ENCODE measurements at regions not wholly inside any gene's neighbourhood (a gene's known extent, or its start where the extent isn't known, plus 50 kb on each side); places are given as distances from the start of the nearest gene placed in this dataset.
"Not testable (repeated sequence)": the region's sequence is repeated elsewhere in the genome, so short reads cannot be mapped to it uniquely, and the experiment has no call there.

DNA sequence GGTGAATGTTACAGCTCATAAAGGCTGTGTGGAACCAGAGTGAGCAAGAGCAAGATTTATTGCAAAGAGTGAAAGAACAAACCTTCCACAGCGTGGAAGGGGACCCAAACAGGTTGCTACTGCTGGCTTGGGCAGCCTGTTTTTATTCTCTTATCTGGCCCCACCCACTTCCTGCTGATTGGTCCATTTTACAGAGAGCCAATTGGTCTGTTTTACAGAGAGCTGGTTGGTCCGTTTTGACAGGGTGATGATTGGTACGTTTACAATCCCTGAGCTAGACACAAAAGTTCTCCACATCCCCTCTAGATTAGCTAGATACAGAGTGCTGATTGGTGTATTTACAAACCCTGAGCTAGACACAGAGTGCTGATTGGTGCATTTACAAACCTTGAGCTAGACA is 74.4 kb upstream of the TBC1D5 start:
- in situ Hi-C loops (cut with HindIII; ENCODE audit: low sequenced_read_pairs), result not testable (repeated sequence)

GRCh38 chr3:17812328-17812727 is 69.9 kb upstream of the TBC1D5 start:
- in situ Hi-C loops (cut with HindIII; ENCODE audit: low sequenced_read_pairs), result not testable (repeated sequence)

- in situ Hi-C loops (cut with HindIII; ENCODE audit: low sequenced_read_pairs), result no loop called here
These were observed 69.2 kb upstream of the TBC1D5 start for GRCh38 chr3:17811646-17812045.

- in situ Hi-C loops (cut with HindIII; ENCODE audit: low sequenced_read_pairs), result no loop called here
These were observed 68.3 kb upstream of the TBC1D5 start for GRCh38 chr3:17810759-17811158.

DNA sequence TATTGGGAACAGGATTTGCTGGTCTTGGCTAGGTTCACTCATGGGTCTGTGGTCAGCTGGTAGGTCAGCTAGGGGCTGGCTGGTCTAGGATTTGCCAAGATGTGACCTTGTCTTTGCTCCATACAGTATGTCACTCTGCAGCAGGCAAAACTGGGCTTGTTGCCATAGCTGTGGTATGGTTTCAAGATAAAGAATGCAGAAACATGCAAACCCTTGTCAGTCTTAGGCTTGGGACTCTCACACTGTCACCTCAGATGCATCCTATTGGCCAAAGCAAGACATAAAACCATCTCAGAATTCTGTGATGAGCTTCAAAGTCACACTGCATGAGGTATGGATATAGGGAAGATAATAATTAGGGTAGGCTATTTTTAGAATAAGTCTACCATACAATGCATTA is 66.6 kb upstream of the TBC1D5 start:
- in situ Hi-C loops (cut with HindIII; ENCODE audit: low sequenced_read_pairs), result no loop called here

- in situ Hi-C loops (cut with HindIII; ENCODE audit: low sequenced_read_pairs), result no loop called here
These were observed 64.4 kb upstream of the TBC1D5 start for GRCh38 chr3:17806876-17807275.

DNA sequence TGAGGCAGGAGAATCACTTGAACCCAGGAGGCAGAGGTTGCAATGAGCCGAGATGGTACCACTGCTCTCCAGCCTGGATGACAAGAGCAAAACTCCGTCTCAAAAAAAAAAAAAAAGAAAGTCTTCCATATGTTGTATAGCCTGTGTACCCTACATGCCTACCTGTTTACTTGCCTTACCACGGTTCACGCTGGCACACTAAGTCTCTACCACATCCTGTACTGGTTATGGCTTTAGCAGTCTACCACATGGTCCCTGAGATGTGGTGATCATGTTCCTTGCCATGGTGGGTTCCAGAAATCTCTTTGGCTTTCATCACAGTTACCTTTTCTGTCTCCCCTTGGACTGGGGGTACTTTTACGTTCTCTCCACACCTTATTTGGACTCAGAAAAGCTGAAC is 63.8 kb upstream of the TBC1D5 start:
- in situ Hi-C loops (cut with HindIII; ENCODE audit: low sequenced_read_pairs), result no loop called here

GRCh38 chr3:17805461-17805940 is 63.1 kb upstream of the TBC1D5 start:
- in situ Hi-C loops (cut with HindIII; ENCODE audit: low sequenced_read_pairs), result no loop called here

DNA sequence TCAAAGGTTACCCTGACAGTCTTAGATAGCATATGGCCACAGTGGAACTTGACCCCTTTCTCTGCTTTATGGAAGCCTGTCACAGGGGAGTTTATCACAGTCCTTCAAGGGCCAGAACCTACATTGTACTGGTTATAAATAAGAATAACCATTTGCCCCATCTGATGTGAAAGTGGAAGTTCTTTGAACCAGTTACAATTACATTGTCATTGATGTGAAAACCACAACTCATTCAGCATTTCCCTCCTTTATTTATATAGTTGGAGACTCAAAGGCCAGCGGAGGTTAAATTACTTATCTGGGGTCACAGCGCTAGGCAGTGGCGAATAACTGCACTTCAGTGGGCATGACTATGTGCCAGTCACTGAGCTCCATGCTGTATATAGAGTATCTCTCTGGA is 60.5 kb upstream of the TBC1D5 start:
- in situ Hi-C loops (cut with HindIII; ENCODE audit: low sequenced_read_pairs), result no loop called here

- in situ Hi-C loops (cut with HindIII; ENCODE audit: low sequenced_read_pairs), result no loop called here
These were observed 58.7 kb upstream of the TBC1D5 start for GRCh38 chr3:17801131-17801530.

DNA sequence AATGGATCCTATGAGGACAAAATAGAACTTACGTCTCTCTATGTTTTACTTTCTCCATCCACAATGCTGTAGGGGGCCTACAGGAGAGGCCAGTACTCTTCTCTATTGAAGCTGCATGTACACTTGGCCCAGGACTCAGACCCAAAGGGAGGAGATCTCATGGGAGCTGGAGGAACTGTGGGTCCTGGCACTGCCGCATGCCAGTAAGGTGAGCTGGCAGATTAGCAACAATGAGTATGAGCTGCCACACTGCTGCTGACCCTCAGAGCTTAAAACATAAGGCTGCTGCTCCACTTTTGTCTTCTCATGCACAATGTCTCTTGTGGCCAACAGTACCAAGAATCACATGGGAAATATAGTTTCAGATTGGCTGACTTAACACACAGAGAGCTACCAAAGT is 57.8 kb upstream of the TBC1D5 start:
- in situ Hi-C loops (cut with HindIII; ENCODE audit: low sequenced_read_pairs), result no loop called here

GRCh38 chr3:17799312-17799711 is 56.9 kb upstream of the TBC1D5 start:
- in situ Hi-C loops (cut with HindIII; ENCODE audit: low sequenced_read_pairs), result no loop called here

DNA sequence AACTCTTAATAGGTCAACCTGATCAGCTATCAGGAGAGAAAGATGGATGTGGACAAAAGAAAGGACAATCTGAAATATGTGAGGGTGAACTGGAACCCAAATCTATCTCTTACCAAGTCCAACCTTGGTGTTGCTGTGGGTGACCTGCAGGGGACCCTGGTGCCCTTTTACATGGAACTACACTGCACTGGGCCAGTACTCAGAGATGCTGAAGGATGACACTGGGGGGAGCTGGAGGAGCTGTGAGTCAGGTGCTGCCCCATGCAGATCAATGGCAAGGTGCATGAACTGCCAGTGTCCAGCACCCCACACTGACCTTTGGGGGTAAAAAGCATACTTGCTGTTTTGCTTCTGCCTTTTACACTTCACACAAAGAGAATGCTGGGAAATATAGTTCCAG is 55.6 kb upstream of the TBC1D5 start:
- in situ Hi-C loops (cut with HindIII; ENCODE audit: low sequenced_read_pairs), result no loop called here

DNA sequence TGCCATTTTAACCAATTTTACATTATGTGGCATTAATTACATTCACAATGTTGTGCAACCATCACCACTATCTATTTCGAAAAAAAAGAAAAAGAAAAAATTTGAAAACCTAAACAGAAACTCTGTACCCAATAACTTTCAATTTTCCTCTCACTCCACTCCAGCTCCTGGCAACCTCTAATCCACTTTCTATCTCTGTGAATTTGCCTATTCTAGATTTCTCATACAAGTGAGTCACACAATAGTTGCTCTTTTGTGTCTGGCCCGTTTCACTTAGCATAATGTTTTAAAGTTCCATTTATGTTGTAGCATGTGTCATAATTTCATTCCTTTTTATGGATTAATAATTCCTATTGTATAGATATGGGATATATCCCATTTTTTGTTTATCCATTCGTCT is 53.3 kb upstream of the TBC1D5 start:
- in situ Hi-C loops (cut with HindIII; ENCODE audit: low sequenced_read_pairs), result no loop called here

DNA sequence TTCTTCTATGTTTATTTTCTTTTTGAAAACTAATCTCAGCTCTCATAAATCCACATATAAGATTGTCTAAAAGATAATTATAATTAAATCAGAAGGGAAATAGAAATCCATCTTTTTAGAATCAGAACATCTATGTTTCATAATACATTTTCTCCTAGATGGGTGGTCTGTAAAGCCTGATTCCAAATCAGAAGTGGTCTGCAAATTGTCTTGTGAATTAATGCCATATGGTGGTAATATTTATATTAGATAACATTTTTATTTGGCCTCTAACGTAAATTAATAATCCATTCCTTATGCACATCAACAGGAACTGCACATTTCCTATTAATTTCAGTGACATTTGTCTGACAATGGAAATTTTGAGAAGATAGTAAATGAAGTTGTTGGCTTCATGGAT is 52.8 kb upstream of the TBC1D5 start:
- in situ Hi-C loops (cut with HindIII; ENCODE audit: low sequenced_read_pairs), result no loop called here

DNA sequence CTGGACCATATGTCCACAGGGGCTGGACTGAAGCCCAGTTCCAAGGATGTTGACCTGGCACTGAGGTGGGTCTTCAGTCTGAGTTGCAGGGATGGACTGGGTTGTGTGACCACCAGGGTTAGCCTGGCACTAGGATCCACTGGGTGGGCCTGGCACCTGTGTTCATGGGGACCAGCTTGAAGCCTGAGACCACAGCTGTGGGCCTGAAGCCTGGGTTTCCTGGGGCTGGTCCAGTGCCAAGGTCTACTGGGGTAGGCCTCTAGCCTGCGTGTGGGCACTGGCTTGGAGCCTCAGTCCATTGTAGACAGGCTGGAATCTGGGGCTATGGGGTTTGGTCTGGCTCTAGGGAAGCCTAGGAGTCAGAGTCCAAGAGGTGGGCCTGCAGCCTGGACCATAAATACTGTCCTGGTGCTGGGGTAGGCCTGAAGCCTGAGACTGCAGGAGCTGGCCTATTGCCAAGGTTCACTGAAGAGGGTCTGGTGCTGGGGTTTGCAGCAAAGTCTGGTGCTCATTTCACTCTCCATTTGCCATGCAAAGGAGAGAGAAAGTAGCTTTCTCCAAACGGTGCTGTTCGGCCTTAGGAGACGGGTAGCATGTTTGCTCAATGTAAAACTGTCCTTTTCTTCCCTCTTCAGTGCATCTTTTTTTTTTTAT is 51.2 kb upstream of the TBC1D5 start:
- in situ Hi-C loops (cut with HindIII; ENCODE audit: low sequenced_read_pairs), result no loop called here

All from DLD1 (cell line).